K562 (cell line): ENCODE measurements at regions not wholly inside any gene's neighbourhood (a gene's known extent, or its start where the extent isn't known, plus 50 kb on each side); places are given as distances from the start of the nearest gene placed in this dataset.

Source experiments
- ATAC-seq: fragments of 200-7000 bp; cut with Tn5 transposase; 3 replicates; pipeline ENCODE4 v1.9.1; 2020; ENCODE audit warnings: moderate library complexity
- BruUV-seq: library from RNA; stranded (reverse); fragments of 400-500 nt; replicated peaks from 2 replicates; lab custom pipeline; 2021; lab: Mats Ljungman, UMichigan
- CTCF ChIA-PET: fragments of 300-600 bp; formaldehyde crosslinking; extraction: SDS; loops from one replicate; lab custom pipeline; 2021; ENCODE audit warnings: low intra/inter-chr PET ratio; lab: Yijun Ruan, JAX
- POLR2A ChIA-PET: fragments of 300-600, 350-650 bp; sonication (Branson Sonifier 250); formaldehyde crosslinking; extraction: SDS; loops from one replicate; lab custom pipeline; 2021; ENCODE audit warnings: antibody characterized with exemption, inconsistent platforms; lab: Yijun Ruan, JAX
- DNase-seq, 4 experiments: peaks; one replicate each; pipeline versions ENCODE4 v3.0.0 to v3.0.0-alpha.2; 2011 to 2018; ENCODE audit warnings: low spot score in 3 of 4, mixed read lengths in 3 of 4; ENCODE audit errors: extremely low read depth in 1 of 4
- FAIRE-seq: peaks from 2 replicates; lab custom pipeline; 2011; peaks lifted over from hg19 to GRCh38; lab: Jason Lieb, UNC
- H2AFZ ChIP-seq: 2 replicates; pipeline ENCODE4 v1.6.0; 2011; ENCODE audit warnings: low read depth, low read length, control low read depth, inconsistent platforms
- H3K27ac ChIP-seq: fragments of 200-600 bp; 3 replicates; pipeline ENCODE4 v1.8.0; 2011; ENCODE audit warnings: low read depth, mild to moderate bottlenecking, control low read depth, inconsistent platforms, low read length, moderate library complexity, mixed read lengths; ENCODE audit errors: extremely low read depth
- H3K27me3 ChIP-seq, 2 experiments: fragments of 300-600 bp in 1 of 2; 2 replicates in 1 of 2; 3 replicates in 1 of 2; pipeline versions ENCODE4 v1.6.0 to v1.8.0; 2011; ENCODE audit warnings: inconsistent platforms in 2 of 2, low read length in 2 of 2, mild to moderate bottlenecking in 1 of 2, mixed read lengths in 1 of 2, moderate library complexity in 1 of 2; ENCODE audit not compliant: control insufficient read depth in 2 of 2, insufficient read depth in 2 of 2
- H3K36me3 ChIP-seq: fragments of 300-600 bp; 3 replicates; pipeline ENCODE4 v1.8.0; 2011; ENCODE audit warnings: mild to moderate bottlenecking, low read length, inconsistent platforms; ENCODE audit not compliant: control insufficient read depth, insufficient read depth
- H3K4me1 ChIP-seq, 2 experiments: fragments of 200-600 bp in 1 of 2; replicated peaks in 1 of 2; 2 replicates in 1 of 2; 3 replicates in 1 of 2; pipeline versions ENCODE4 v1.5.1 to v1.8.0; 2011; ENCODE audit warnings: inconsistent platforms in 2 of 2, low read length in 2 of 2, mild to moderate bottlenecking in 1 of 2, mixed read lengths in 1 of 2, moderate library complexity in 1 of 2; ENCODE audit not compliant: control insufficient read depth in 2 of 2, insufficient read depth in 2 of 2
- H3K4me2 ChIP-seq: 2 replicates; pipeline ENCODE4 v1.6.1; 2011; ENCODE audit warnings: low read length, control low read depth, inconsistent platforms, mixed read lengths; ENCODE audit not compliant: insufficient read depth
- H3K4me3 ChIP-seq: fragments of 200-600 bp; sonication (generic), shearing (Covaris generic); 2 replicates; pipeline ENCODE4 v1.5.1; 2016; ENCODE audit warnings: control low read depth, inconsistent platforms
- H3K79me2 ChIP-seq: fragments of 200-600 bp; 3 replicates; pipeline ENCODE4 v1.8.0; 2011; ENCODE audit warnings: low read length, inconsistent platforms; ENCODE audit not compliant: control insufficient read depth, insufficient read depth
- H3K9ac ChIP-seq, 2 experiments: 2 replicates each; pipeline versions ENCODE4 v1.6.0 to v1.6.1; 2011; ENCODE audit warnings: low read depth in 2 of 2, low read length in 2 of 2, control low read depth in 1 of 2, inconsistent platforms in 1 of 2, mild to moderate bottlenecking in 1 of 2, mixed read lengths in 1 of 2; ENCODE audit not compliant: insufficient read depth in 1 of 2
- H3K9me1 ChIP-seq: one replicate; pipeline ENCODE4 v1.6.0; 2011; ENCODE audit warnings: inconsistent platforms, mild to moderate bottlenecking, low read length, moderate library complexity; ENCODE audit not compliant: control insufficient read depth, insufficient read depth
- H3K9me3 ChIP-seq: replicated peaks from 2 replicates; pipeline ENCODE4 v1.5.1; 2011; ENCODE audit warnings: low read depth, low read length, inconsistent platforms; ENCODE audit not compliant: control insufficient read depth, insufficient read depth
- H4K20me1 ChIP-seq: replicated peaks from 2 replicates; pipeline ENCODE4 v1.6.1; 2011; ENCODE audit warnings: low read length, inconsistent platforms, mixed read lengths; ENCODE audit not compliant: control insufficient read depth, insufficient read depth
- ATF1 ChIP-seq, 2 experiments: fragments of 450-650 bp in 1 of 2; IDR thresholded peaks; 2 replicates each; pipeline ENCODE4 v1.6.1; 2016; ENCODE audit warnings: missing compliant biosample characterization in 1 of 2, missing genetic modification characterization in 1 of 2
- ESRRA ChIP-seq: fragments of 450-650 bp; IDR thresholded peaks from 2 replicates; pipeline ENCODE4 v1.6.1; 2014; ENCODE audit warnings: low read depth, mild to moderate bottlenecking, moderate library complexity, borderline replicate concordance
- FOXP1 ChIP-seq: sonication (generic); formaldehyde crosslinking; IDR thresholded peaks from 2 replicates; pipeline ENCODE4 v1.8.0; 2022; ENCODE audit warnings: mild to moderate bottlenecking, missing genetic modification reagents
- NFE2 ChIP-seq: IDR thresholded peaks from 2 replicates; pipeline ENCODE4 v1.6.1; 2014; ENCODE audit warnings: antibody characterized with exemption, low read depth
- NFRKB ChIP-seq: fragments of 450-650 bp; IDR thresholded peaks from 2 replicates; pipeline ENCODE4 v1.6.1; 2016; ENCODE audit warnings: low read depth
- ZNF212 ChIP-seq: fragments of 450-650 bp; formaldehyde crosslinking; IDR thresholded peaks from 2 replicates; pipeline ENCODE4 v1.4.0; 2020; ENCODE audit warnings: mild to moderate bottlenecking
- ZNF280A ChIP-seq: fragments of 450-650 bp; IDR thresholded peaks from 2 replicates; pipeline ENCODE4 v1.6.1; 2018; ENCODE audit warnings: mild to moderate bottlenecking, low read depth; ENCODE audit not compliant: partially characterized antibody
- ZNF318 ChIP-seq, 2 experiments: fragments of 450-650 bp; IDR thresholded peaks; 2 replicates each; pipeline ENCODE4 v1.6.1; 2016; ENCODE audit warnings: mild to moderate bottlenecking in 2 of 2, borderline replicate concordance in 1 of 2, low read depth in 1 of 2, moderate library complexity in 1 of 2
- WGBS: fragments of 100-300 bp; shearing (Covaris generic); methylation state at CpG from one replicate; pipeline ENCODE4 v1.1.6; 2016; ENCODE audit warnings: low coverage, mixed read lengths; ENCODE audit not compliant: insufficient coverage; ENCODE audit errors: missing lambda C conversion rate; 5-methylcytosine and 5-hydroxymethylcytosine counted together
- in situ Hi-C: fragments of 300-500 bp; cut with MboI; formaldehyde crosslinking; loops from 4 replicates; pipeline ENCODE4 v1.15.0; 2018; ENCODE audit warnings: inconsistent platforms, mixed read lengths
- intact Hi-C: fragments of 100-400 bp; cut with micrococcal nuclease; formaldehyde crosslinking; loops from 2 replicates; pipeline ENCODE4 v1.14.2; 2022

GRCh38 chr2:16019060-16019480 lies 78.7 kb downstream of the MYCN start:
- DNase-seq (no peak), FAIRE-seq (no peak), ATAC-seq (no peak)
- no peaks in the 10 kb centered on the region for H3K36me3 ChIP-seq
- no peaks in the 10 kb centered on the region for H3K9me1 ChIP-seq
- CTCF ChIA-PET, result no interaction called here
- TF ChIP-seq ZNF212 (CRISPR knock-in tag), result no peak
- TF ChIP-seq ATF1 (CRISPR knock-in tag; IDR thresholded peaks at IDR 0.05), result no peak
- no peak for TF ChIP-seq ATF1 (tag; IDR thresholded peaks at IDR 0.05)
- no peak for TF ChIP-seq ESRRA
- no peak for TF ChIP-seq NFRKB
- TF ChIP-seq FOXP1, result no peak
- TF ChIP-seq ZNF318 (IDR thresholded peaks at IDR 0.05; ENCODE audit: borderline replicate concordance in 1 of 2, low read depth in 1 of 2), result no peak
- no peak for TF ChIP-seq NFE2
- TF ChIP-seq ZNF280A, result no peak
- no peak overlapping the region for H2AFZ ChIP-seq
- peaks cover 0 to 14% of the 10 kb centered on the region in 2 experiments; a peak in 4 of 5 replicates for H3K27me3 ChIP-seq
- H3K4me3 ChIP-seq, result no peak overlapping the region
- no peaks in the 10 kb centered on the region for H3K79me2 ChIP-seq
- no peak overlapping the region for H3K27ac ChIP-seq
- no peaks in the 10 kb centered on the region for H4K20me1 ChIP-seq
- H3K9me3 ChIP-seq, result no peaks in the 10 kb centered on the region
- no peak overlapping the region for H3K4me2 ChIP-seq
- WGBS, result 0% methylated on average over 6 of the region's 6 CpGs
- no peak overlapping the region for H3K9ac ChIP-seq
- in situ Hi-C loops, result no loop called here
- no peaks in the 10 kb centered on the region for H3K4me1 ChIP-seq
- BruUV-seq, result no TSS peak
- intact Hi-C loops, result no loop called here
- POLR2A ChIA-PET, result no interaction called here
